ENCODE measurements at regions not wholly inside any gene's neighbourhood (a gene's known extent, or its start where the extent isn't known, plus 50 kb on each side); places are given as distances from the start of the nearest gene placed in this dataset.
"Not testable (repeated sequence)": the region's sequence is repeated elsewhere in the genome, so short reads cannot be mapped to it uniquely, and the experiment has no call there.

GRCh38 chr12:60201891-60202290 lies 606.1 kb downstream of the SLC16A7 start:
- FAIRE-seq, result no peak

DNA sequence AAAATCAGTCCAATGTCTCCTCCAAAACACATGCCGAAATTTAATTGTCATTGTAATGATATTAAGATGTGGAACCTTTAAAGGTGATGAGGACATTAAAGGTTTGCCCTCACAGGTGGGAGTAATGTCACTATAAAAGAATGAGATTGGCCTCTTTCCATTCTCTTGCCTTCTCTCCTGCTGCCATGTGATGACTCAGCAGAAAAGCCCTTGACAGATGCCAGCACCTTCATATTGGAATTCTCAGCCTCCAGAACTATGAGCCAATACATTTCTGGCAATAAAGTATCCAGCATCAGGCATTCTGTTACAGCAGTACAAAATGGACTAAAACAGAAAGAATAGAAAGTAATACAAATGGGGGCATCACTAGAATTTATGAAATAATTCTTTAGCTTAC lies 609.7 kb downstream of the SLC16A7 start:
- FAIRE-seq, result no peak

GRCh38 chr12:60209521-60209920 lies 613.7 kb downstream of the SLC16A7 start:
- FAIRE-seq, result no peak

DNA sequence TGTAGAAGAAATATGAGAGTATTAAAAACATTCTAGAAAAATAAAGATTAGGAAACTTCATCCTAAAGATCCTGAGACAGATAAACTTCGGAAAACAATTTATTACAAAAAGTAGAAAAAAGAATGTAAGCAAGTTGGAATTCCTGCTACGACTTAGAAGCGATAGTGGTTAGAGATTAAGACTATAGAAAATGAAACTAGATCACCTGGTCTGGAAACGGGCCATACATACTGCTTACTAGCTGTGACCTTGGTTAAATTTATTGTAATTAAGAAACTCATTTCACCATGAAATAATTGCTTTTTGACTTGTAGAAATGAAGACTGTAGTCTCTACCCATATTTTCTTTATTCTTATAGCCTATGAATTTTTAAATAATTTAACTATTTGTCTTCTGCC lies 614.1 kb downstream of the SLC16A7 start:
- no peak for FAIRE-seq

GRCh38 chr12:60210756-60211155 lies 614.9 kb downstream of the SLC16A7 start:
- FAIRE-seq, result no peak

DNA sequence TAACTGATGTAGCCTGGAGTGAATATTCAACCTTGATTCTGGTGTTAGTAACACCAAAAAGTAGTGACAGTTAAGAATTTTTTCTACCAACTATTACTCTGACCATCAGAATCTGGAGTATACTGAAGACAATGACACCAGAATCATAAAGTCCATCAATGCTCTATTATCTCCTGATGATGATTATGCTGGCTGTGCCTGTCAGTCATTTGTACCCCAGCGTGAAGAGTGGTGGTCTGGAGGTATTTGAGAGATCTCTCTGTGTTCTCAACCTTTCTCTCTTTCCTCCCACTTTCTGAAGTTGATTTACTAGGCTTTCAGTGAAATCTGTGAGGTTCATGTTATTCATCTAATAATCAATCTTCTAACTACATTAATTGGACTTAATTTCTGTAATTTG lies 615.4 kb downstream of the SLC16A7 start:
- no peak for FAIRE-seq

GRCh38 chr12:60212159-60213000 lies 616.6 kb downstream of the SLC16A7 start:
- no peak for FAIRE-seq

DNA sequence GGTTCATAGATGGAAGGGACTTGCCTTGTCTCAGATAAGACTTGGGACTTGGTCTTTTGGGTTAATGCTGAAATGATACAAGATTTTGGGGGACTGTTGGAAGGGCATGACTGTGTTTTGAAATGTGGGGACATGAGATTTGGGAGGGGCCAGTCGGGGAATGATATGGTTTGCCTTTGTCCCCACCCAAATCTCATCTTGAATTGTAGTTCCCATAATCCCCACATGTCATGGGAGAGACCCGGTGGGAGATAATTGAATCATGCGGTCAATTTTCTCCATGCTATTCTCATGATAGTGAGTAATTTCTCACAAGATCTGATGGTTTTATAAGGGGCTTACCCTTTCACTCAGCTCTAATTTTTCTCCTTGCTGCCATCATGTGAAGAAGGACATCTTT lies 617.4 kb downstream of the SLC16A7 start:
- not testable (repeated sequence) for FAIRE-seq

DNA sequence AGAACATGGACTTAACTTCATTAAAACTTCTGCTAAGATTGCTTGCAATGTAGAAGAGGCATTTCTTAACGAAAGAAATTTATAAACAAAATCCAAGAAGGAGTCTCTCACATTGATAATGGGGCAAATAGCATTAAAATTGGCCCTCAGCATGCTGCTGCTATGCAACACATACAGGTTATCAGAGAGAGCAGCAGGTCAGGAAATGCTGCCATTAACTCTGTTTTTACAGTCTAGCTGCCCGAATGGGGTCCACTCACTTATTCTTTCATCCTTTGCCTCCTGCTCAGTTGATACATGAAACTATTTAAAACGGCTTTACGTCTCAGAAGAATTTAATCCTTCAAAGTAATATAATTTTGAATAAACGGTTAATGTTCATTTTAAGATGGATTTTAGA lies 620.4 kb downstream of the SLC16A7 start:
- FAIRE-seq, result no peak

DNA sequence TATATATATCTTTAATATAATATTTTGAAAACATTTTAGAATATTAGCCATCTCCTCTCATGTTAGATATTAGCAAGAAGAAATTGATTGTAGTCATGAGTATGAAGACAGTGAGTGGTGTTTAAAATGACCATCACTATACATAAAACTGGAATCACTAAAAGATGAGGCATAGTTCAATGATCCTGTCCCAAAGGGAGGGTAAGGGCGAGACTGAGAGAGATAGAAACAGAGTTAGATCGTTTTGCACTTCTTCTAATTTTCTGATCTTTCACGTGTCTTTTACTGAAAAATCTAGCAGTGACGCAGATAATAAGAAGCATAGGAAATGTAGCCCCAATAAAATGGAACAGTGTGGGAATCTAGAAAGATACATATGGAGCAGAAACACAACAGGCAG lies 627.4 kb downstream of the SLC16A7 start:
- FAIRE-seq, result no peak

- FAIRE-seq, result no peak
Observed at GRCh38 chr12:60225216-60226000, 629.6 kb downstream of the SLC16A7 start.

DNA sequence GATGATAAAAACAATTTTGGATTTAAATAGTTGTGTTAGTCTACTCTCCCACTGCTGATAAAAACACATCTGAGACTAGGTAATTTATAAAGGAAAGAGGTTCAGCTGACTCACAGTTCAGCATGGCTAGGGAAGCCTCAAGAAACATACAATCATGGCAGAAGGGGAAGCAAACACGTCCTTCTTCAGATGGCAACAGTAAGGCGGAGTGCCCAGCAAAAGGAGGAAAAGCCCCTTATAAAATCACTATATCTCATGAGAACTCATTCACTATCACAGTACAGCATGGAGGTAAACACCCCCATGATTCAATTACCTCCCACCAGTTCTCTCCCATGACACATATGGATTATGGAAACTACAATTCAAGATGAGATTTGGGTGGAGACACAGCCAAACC lies 632.1 kb downstream of the SLC16A7 start:
- no peak for FAIRE-seq

GRCh38 chr12:60230056-60230455 lies 634.2 kb downstream of the SLC16A7 start:
- no peak for FAIRE-seq

- FAIRE-seq, result no peak
Observed at GRCh38 chr12:60231303-60231702, 635.5 kb downstream of the SLC16A7 start.

DNA sequence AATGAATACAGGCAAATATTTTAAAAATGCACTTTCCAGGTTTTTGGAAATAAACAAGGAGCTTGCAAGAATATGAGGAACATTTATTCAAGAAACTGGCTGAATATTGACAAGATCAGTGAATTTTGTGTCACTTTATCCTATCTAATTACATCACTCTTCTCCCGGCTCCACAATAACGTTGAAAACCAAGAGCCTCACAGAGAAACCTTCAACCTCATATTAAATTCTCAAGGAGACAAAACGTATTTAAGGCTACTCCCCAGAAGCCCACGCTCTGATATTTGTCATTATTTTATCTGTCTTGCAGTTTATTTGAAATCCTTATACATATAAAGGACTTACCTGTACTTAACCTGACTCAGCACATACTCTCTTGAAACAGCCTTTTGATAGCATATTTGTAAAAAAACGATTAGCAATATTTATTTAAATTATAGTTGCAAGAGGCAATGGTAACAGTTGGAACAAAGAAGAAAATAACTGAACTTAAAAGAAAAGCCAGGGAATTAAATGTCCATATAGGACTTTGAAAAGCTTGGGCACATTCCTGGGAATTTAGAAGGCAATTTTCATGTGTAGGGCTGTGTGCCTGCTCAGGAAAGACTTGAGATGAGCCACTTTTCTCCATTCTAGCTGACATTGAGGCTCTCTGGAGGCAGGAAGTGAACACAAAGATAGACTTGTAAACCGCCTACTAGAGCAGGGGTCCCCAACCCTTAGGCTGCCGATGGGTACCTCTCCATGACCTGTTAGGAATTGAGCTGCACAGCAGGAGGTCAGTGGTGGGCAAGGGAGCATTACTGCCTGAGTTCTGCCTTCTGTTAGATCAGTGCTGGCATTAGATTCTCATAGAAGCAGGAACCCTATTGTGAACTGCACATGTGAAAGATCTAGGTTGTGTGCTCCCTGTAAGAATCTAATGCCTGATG lies 636.4 kb downstream of the SLC16A7 start:
- no peak for FAIRE-seq

DNA sequence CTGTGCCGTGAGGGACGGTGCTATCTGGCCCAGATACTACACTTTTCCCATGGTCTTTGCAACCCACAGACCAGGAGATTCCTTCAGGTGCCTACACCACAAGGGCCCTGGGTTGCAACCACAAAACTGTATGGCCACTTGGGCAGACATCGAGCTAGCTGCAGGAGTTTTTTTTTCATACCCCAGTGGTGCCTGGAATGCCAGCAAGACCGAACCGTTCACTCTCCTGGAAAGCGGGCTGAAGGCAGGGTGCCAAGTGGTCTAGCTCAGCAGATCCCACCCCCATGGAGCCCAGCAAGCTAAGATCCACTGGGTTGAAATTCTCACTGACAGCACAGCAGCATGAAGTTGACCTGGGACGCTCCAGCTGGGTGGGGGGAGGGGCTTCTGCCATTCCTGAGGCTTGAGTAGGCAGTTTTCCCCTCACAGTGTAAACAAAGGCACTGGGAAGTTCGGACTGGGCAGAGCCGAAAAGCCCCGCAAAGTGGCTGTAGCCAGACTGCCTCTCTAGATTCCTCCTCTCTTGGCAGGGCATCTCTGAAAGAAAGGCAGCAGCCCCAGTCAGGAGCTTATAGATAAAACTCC lies 638.9 kb downstream of the SLC16A7 start:
- FAIRE-seq, result not testable (repeated sequence)

DNA sequence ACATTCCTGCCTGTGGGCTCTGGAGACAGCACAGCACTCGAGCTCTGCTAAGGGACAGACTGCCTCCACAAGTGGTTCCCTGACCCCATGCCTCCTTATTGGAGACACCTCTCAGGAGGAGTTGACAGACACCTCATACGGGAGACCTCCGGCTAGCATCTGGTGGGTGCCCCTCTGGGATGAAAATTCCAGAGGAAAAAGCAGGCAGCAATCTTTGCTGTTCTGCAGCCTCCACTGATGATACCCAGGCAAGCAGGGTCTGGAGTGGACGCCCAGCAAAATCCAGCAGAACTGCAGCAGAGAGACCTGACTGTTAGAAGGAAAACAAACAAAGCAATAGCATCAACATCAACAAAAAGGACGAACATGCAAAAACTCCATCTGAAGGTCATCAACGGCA lies 639.4 kb downstream of the SLC16A7 start:
- FAIRE-seq, result no peak

DNA sequence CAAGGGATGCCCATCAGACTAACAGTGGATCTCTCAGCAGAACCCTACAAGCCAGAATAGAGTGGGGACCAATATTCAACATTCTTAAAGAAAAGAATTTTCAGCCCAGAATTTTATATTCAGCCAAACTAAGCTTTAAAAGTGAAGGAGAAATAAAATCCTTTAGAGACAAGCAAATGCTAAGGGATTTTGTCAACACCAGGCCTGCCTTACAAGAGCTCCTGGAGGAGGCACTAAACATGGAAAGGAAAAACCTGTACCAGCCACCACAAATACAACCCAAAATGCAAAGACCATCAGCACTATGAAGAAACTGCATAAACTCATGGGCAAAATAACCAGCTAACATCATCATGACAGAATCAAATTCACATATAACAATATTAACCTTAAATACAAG lies 640.6 kb downstream of the SLC16A7 start:
- FAIRE-seq, result not testable (repeated sequence)

DNA sequence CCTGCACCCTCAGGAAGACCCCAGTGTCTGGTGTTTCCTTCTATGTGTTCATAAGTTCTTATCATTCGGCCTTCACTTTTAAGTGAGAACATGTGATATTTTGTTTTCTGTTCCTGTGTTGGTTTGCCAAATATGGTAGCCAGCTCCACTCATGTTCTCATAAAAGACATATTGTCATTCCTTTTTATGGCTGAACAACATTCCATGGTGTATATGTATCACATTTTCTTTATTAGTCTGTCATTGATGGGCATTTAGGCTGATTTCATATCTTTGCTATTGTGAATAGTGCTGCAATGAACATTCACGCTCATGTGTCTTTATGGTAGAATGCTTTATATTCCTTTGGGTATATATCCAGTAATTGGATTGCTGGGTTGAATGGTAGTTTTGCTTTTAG lies 645.1 kb downstream of the SLC16A7 start:
- no peak for FAIRE-seq

DNA sequence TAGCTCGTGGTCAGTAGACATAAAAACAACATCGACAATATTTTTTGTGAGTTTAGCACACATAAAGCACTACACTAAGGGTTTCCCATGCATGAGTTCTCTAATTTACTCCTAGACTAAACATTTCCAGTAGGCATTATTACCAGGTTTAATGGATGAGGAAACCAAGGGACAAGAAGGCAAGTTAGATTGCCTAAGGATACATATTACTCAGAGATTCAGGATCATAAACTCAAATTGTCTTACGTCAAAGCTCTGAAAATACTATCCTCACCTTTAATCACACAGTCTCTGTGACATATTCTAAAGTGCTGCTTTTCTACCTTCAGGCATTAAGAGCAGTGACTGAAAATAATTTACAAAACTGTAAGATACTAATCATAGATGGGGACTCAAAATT lies 655.3 kb downstream of the SLC16A7 start:
- FAIRE-seq, result no peak

DNA sequence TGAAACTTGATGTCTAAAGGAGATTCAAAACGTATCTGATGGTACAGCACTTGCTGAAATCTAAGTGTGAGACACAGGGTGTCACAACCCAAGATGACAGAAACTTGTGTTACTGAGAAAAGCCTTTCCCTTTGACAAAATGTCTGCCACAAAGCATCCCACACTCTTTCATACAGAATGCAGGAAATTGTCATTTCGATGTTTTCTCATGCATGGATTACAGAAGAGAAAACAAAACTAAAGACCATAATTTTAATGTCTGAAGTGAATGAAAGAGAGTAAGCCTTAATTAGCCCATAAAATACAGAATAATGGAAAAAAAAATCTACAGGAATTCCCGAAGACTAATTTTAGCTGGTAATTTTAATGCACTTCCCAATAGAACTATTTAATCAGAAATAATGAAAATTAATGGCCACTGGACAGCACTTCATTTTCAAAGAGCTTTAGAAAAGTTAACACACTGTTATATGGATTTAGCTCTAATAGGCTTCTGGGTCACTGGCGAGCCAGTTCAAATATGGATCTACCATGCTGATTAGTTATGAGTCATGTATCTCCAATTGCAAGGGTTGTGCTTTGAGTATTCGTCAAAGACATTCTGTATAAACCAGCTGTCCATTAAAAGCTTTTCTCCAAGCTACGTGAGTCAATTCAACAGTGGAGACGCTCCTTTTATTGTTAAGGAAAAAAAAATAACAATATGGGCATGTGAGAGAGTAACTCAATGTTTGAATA lies 656.7 kb downstream of the SLC16A7 start:
- no peak for FAIRE-seq

GRCh38 chr12:60255044-60255443 lies 659.2 kb downstream of the SLC16A7 start:
- FAIRE-seq, result no peak

Measured in TTC549 (cell line).